Neural cell (in vitro differentiated cells): ENCODE measurements at regions not wholly inside any gene's neighbourhood (a gene's known extent, or its start where the extent isn't known, plus 50 kb on each side); places are given as distances from the start of the nearest gene placed in this dataset.

Experiments
- H2AFZ ChIP-seq: fragments of 200-600, 300-800 bp; sonication (generic), shearing (Covaris generic); 2 replicates; pipeline ENCODE4 v1.6.0; 2014; ENCODE audit warnings: low read depth, mild to moderate bottlenecking, antibody characterized with exemption, low read length, moderate library complexity
- H3F3A ChIP-seq: fragments of 200-600 bp; shearing (Covaris generic); 2 replicates; pipeline ENCODE4 v1.6.1; 2016; ENCODE audit warnings: mild to moderate bottlenecking, moderate library complexity, mixed read lengths, antibody characterized with exemption, low read length; ENCODE audit not compliant: insufficient read depth, poor library complexity, severe bottlenecking
- H3K27ac ChIP-seq: fragments of 200-600, 300-800 bp; sonication (generic), shearing (Covaris generic); 2 replicates; pipeline ENCODE4 v1.5.1; 2014; ENCODE audit warnings: mild to moderate bottlenecking, low read length, moderate library complexity
- H3K27me3 ChIP-seq: fragments of 300-800, 200-600 bp; sonication (generic), shearing (Covaris generic); 2 replicates; pipeline ENCODE4 v1.6.0; 2014; ENCODE audit warnings: mild to moderate bottlenecking, low read depth, low read length, moderate library complexity; ENCODE audit not compliant: insufficient read depth
- H3K36me3 ChIP-seq: fragments of 300-800, 200-600 bp; sonication (generic), shearing (Covaris generic); 2 replicates; pipeline ENCODE4 v1.5.1; 2014; ENCODE audit warnings: mild to moderate bottlenecking, antibody characterized with exemption, low read length, moderate library complexity; ENCODE audit not compliant: insufficient read depth
- H3K4me2 ChIP-seq: fragments of 300-800, 200-600 bp; sonication (generic), shearing (Covaris generic); 2 replicates; pipeline ENCODE4 v1.6.0; 2014; ENCODE audit warnings: mild to moderate bottlenecking, low read length
- H3K4me3 ChIP-seq: fragments of 300-800, 200-600 bp; sonication (generic), shearing (Covaris generic); 2 replicates; pipeline ENCODE4 v1.5.1; 2014; ENCODE audit warnings: mild to moderate bottlenecking, low read length, moderate library complexity
- H3K79me2 ChIP-seq: fragments of 200-600 bp; shearing (Covaris generic); replicated peaks from 2 replicates; pipeline ENCODE4 v1.6.0; 2014; ENCODE audit warnings: mild to moderate bottlenecking, low read length, moderate library complexity; ENCODE audit not compliant: insufficient read depth
- H3K9ac ChIP-seq: fragments of 300-800, 200-600 bp; sonication (generic), shearing (Covaris generic); 2 replicates; pipeline ENCODE4 v1.6.1; 2016; ENCODE audit warnings: mild to moderate bottlenecking, low read length, mixed read lengths
- H3K9me2 ChIP-seq: fragments of 200-600 bp; shearing (Covaris generic); 2 replicates; pipeline ENCODE4 v1.6.1; 2016; ENCODE audit warnings: mild to moderate bottlenecking, low read length, mixed read lengths; ENCODE audit not compliant: insufficient read depth
- H3K9me3 ChIP-seq: fragments of 200-600, 300-800 bp; sonication (generic), shearing (Covaris generic); 2 replicates; pipeline ENCODE4 v1.6.1; 2016; ENCODE audit warnings: mild to moderate bottlenecking, mixed run types, low read length, moderate library complexity, mixed read lengths
- H4K20me1 ChIP-seq: fragments of 200-600 bp; shearing (Covaris generic); 2 replicates; pipeline ENCODE4 v1.6.1; 2016; ENCODE audit warnings: mild to moderate bottlenecking, mixed run types; ENCODE audit not compliant: insufficient read depth
- CTCF ChIP-seq: fragments of 450-650 bp; IDR thresholded peaks from 2 replicates; pipeline ENCODE4 v1.5.1; 2014; ENCODE audit warnings: antibody characterized with exemption, mild to moderate bottlenecking, moderate library complexity; ENCODE audit not compliant: poor library complexity, severe bottlenecking
- EP300 ChIP-seq: fragments of 450-650 bp; conservative IDR thresholded peaks from 2 replicates; pipeline ENCODE4 v1.6.1; 2014; ENCODE audit warnings: antibody characterized with exemption, mild to moderate bottlenecking, moderate library complexity; ENCODE audit not compliant: poor library complexity, severe bottlenecking
- EZH2 ChIP-seq: fragments of 200-600, 300-800 bp; shearing (Covaris generic), sonication (generic); IDR thresholded peaks from 2 replicates; pipeline ENCODE4 v1.6.1; 2014; ENCODE audit warnings: antibody characterized with exemption, low read length, borderline replicate concordance, mild to moderate bottlenecking; ENCODE audit not compliant: insufficient read depth, poor library complexity, severe bottlenecking
- MXI1 ChIP-seq: fragments of 450-650 bp; conservative IDR thresholded peaks from 2 replicates; pipeline ENCODE4 v1.6.1; 2014; ENCODE audit warnings: antibody characterized with exemption, mild to moderate bottlenecking; ENCODE audit not compliant: poor library complexity, severe bottlenecking
- POLR2AphosphoS5 ChIP-seq: IDR thresholded peaks from 2 replicates; pipeline ENCODE4 v1.6.1; 2012
- RAD21 ChIP-seq: fragments of 450-650 bp; conservative IDR thresholded peaks from 2 replicates; pipeline ENCODE4 v1.6.1; 2014; ENCODE audit warnings: antibody characterized with exemption, mild to moderate bottlenecking, moderate library complexity
- REST ChIP-seq: IDR thresholded peaks from 2 replicates; pipeline ENCODE4 v1.6.1; 2012; ENCODE audit warnings: borderline replicate concordance
- SMC3 ChIP-seq: fragments of 450-650 bp; conservative IDR thresholded peaks from 2 replicates; pipeline ENCODE4 v1.6.1; 2014; ENCODE audit warnings: antibody characterized with exemption, mild to moderate bottlenecking, moderate library complexity; ENCODE audit not compliant: poor library complexity
- TAF1 ChIP-seq: IDR thresholded peaks from 2 replicates; pipeline ENCODE4 v1.6.1; 2012; ENCODE audit warnings: low read depth

- Histone ChIP-seq H3K36me3 (no peaks in the 10 kb centered on the region), H3K4me3 (no peak overlapping the region)
- TF ChIP-seq EZH2 (no peak), POLR2AphosphoS5 (no peak), REST (no peak), TAF1 (no peak), RAD21 (no peak), CTCF (no peak), EP300 (no peak), MXI1 (no peak), SMC3 (no peak)
Observed at GRCh38 chr9:12539580-12539975, 153.6 kb upstream of the TYRP1 start.

GRCh38 chr9:12544700-12545099 is 148.5 kb upstream of the TYRP1 start:
- H3K27me3 ChIP-seq = no peaks in the 10 kb centered on the region
- TF ChIP-seq RAD21 = no peak
- no peak overlapping the region for H3K27ac ChIP-seq
- no peaks in the 10 kb centered on the region for H3K79me2 ChIP-seq
- no peak overlapping the region for H3K9ac ChIP-seq
- no peaks in the 10 kb centered on the region for H3K36me3 ChIP-seq
- H2AFZ ChIP-seq = no peak overlapping the region
- H3K4me2 ChIP-seq = no peak overlapping the region
- no peaks in the 10 kb centered on the region for H3K9me2 ChIP-seq
- no peaks in the 10 kb centered on the region for H4K20me1 ChIP-seq
- no peak overlapping the region for H3K4me3 ChIP-seq
- no peaks in the 10 kb centered on the region for H3K9me3 ChIP-seq
- no peaks in the 10 kb centered on the region for H3F3A ChIP-seq

More at GRCh38 chr9:12539580-12539975, 153.6 kb upstream of the TYRP1 start:
- Histone ChIP-seq H4K20me1 (no peaks in the 10 kb centered on the region), H3F3A (no peaks in the 10 kb centered on the region), H3K4me2 (no peak overlapping the region), H3K9me3 (no peaks in the 10 kb centered on the region), H3K27me3 (no peaks in the 10 kb centered on the region), H3K27ac (no peak overlapping the region), H3K9me2 (no peaks in the 10 kb centered on the region), H3K9ac (no peak overlapping the region), H3K79me2 (no peaks in the 10 kb centered on the region), H2AFZ (no peak overlapping the region)

- Histone ChIP-seq H3K9me2 (no peaks in the 10 kb centered on the region), H3K79me2 (no peaks in the 10 kb centered on the region), H3K9me3 (no peaks in the 10 kb centered on the region), H3F3A (no peaks in the 10 kb centered on the region), H3K4me3 (no peak overlapping the region), H3K9ac (no peak overlapping the region), H4K20me1 (no peaks in the 10 kb centered on the region), H3K4me2 (no peak overlapping the region), H3K36me3 (no peaks in the 10 kb centered on the region), H2AFZ (no peak overlapping the region), H3K27ac (no peak overlapping the region), H3K27me3 (no peaks in the 10 kb centered on the region)
- peak; percentile 37 for TF ChIP-seq CTCF
- peak; percentile 18 for TF ChIP-seq RAD21
- TF ChIP-seq SMC3 = peak; percentile 29
- no peak for TF ChIP-seq MXI1
Observed at GRCh38 chr9:12554636-12555035, 138.5 kb upstream of the TYRP1 start.
